Right atrium auricular region (tissue), 2 donors: ENCODE measurements at regions not wholly inside any gene's neighbourhood (a gene's known extent, or its start where the extent isn't known, plus 50 kb on each side); places are given as distances from the start of the nearest gene placed in this dataset.

Source experiments
- DNase-seq: peaks from one replicate; pipeline ENCODE4 v3.0.0-alpha.2; 2019; ENCODE audit warnings: low spot score
- H3K27ac ChIP-seq, 2 donors: fragments of 200-600 bp; sonication (generic); 1 replicate in 1 of 2; 2 replicates in 1 of 2; pipeline ENCODE4 v1.5.1; 2016 to 2019
- H3K27me3 ChIP-seq, 2 donors: fragments of 200-600 bp; sonication (generic); one replicate each; pipeline versions ENCODE4 v1.5.1 to v1.6.0; 2017 to 2019
- H3K36me3 ChIP-seq: fragments of 200-600 bp; sonication (generic); one replicate; pipeline ENCODE4 v1.5.1; 2016
- H3K4me1 ChIP-seq, 2 donors: fragments of 200-600 bp; sonication (generic); one replicate each; pipeline versions ENCODE4 v1.5.1 to v1.6.0; 2017 to 2019
- H3K4me3 ChIP-seq, 2 donors: fragments of 200-600 bp; sonication (generic); 1 replicate in 1 of 2; 2 replicates in 1 of 2; pipeline ENCODE4 v1.5.1; 2017 to 2019; ENCODE audit warnings: mild to moderate bottlenecking in 1 of 2, moderate library complexity in 1 of 2
- H3K9me3 ChIP-seq, 2 donors: fragments of 200-600 bp; sonication (generic); one replicate each; pipeline ENCODE4 v1.5.1; 2019
- CTCF ChIP-seq, 2 donors: fragments of 200-600 bp; sonication (generic); IDR thresholded peaks; one replicate each; pipeline ENCODE4 v1.5.1; 2019; ENCODE audit warnings: antibody characterized with exemption in 2 of 2

- Histone ChIP-seq H3K9me3 (no peaks in the 10 kb centered on the region), H3K27ac (no peak overlapping the region), H3K4me3 (no peak overlapping the region), H3K27me3 (no peaks in the 10 kb centered on the region), H3K36me3 (no peaks in the 10 kb centered on the region), H3K4me1 (no peaks in the 10 kb centered on the region)
- DNase-seq: no peak
- no peak for TF ChIP-seq CTCF (IDR thresholded peaks at IDR 0.05)
Observed at GRCh38 chr4:106451091-106451490, 82.5 kb upstream of the GIMD1 start.

- H3K4me3 ChIP-seq: no peak overlapping the region
- no peak for DNase-seq
- no peaks in the 10 kb centered on the region for H3K4me1 ChIP-seq
- H3K9me3 ChIP-seq: no peaks in the 10 kb centered on the region
- no peaks in the 10 kb centered on the region for H3K36me3 ChIP-seq
- TF ChIP-seq CTCF (IDR thresholded peaks at IDR 0.05): no peak
- no peaks in the 10 kb centered on the region for H3K27me3 ChIP-seq
- no peak overlapping the region for H3K27ac ChIP-seq
Observed at GRCh38 chr4:106450249-106450648, 81.7 kb upstream of the GIMD1 start.

- Histone ChIP-seq H3K9me3 (no peaks in the 10 kb centered on the region), H3K4me1 (no peaks in the 10 kb centered on the region), H3K27me3 (no peaks in the 10 kb centered on the region), H3K4me3 (no peak overlapping the region), H3K27ac (no peak overlapping the region), H3K36me3 (no peaks in the 10 kb centered on the region)
- no peak for DNase-seq
- TF ChIP-seq CTCF (IDR thresholded peaks at IDR 0.05): no peak
Observed at GRCh38 chr4:106444557-106444956, 76.0 kb upstream of the GIMD1 start.

GRCh38 chr4:106430797-106431196 lies 62.2 kb upstream of the GIMD1 start:
- no peak for TF ChIP-seq CTCF (IDR thresholded peaks at IDR 0.05)
- H3K27ac ChIP-seq: no peak overlapping the region
- no peaks in the 10 kb centered on the region for H3K27me3 ChIP-seq
- DNase-seq: no peak
- no peaks in the 10 kb centered on the region for H3K4me1 ChIP-seq
- H3K36me3 ChIP-seq: no peaks in the 10 kb centered on the region
- no peak overlapping the region for H3K4me3 ChIP-seq
- no peaks in the 10 kb centered on the region for H3K9me3 ChIP-seq

GRCh38 chr4:106429885-106430284 lies 61.3 kb upstream of the GIMD1 start:
- no peaks in the 10 kb centered on the region for H3K4me1 ChIP-seq
- H3K9me3 ChIP-seq: no peaks in the 10 kb centered on the region
- no peak for TF ChIP-seq CTCF (IDR thresholded peaks at IDR 0.05)
- no peaks in the 10 kb centered on the region for H3K36me3 ChIP-seq
- DNase-seq: no peak
- H3K27ac ChIP-seq: no peak overlapping the region
- H3K4me3 ChIP-seq: no peak overlapping the region
- no peaks in the 10 kb centered on the region for H3K27me3 ChIP-seq

GRCh38 chr4:106426069-106426468 lies 57.5 kb upstream of the GIMD1 start:
- Histone ChIP-seq H3K4me3 (no peak overlapping the region), H3K9me3 (no peaks in the 10 kb centered on the region), H3K4me1 (no peaks in the 10 kb centered on the region), H3K27me3 (no peaks in the 10 kb centered on the region), H3K27ac (no peak overlapping the region), H3K36me3 (no peaks in the 10 kb centered on the region)
- no peak for DNase-seq
- TF ChIP-seq CTCF (IDR thresholded peaks at IDR 0.05): no peak
